Endothelial cell of umbilical vein (primary cell): ENCODE measurements at regions not wholly inside any gene's neighbourhood (a gene's known extent, or its start where the extent isn't known, plus 50 kb on each side); places are given as distances from the start of the nearest gene placed in this dataset.

ENCODE experiments used
- BruUV-seq: library from RNA; stranded (reverse); fragments of 400-500 nt; replicated peaks from 2 replicates; lab custom pipeline; 2021; lab: Mats Ljungman, UMichigan
- CTCF ChIA-PET: fragments of 300-600, 350-600 bp; sonication (Branson Sonifier 250); formaldehyde crosslinking; loops from one replicate; lab custom pipeline; 2021; ENCODE audit warnings: antibody characterized with exemption, inconsistent platforms; lab: Charles Lee
- POLR2A ChIA-PET: fragments of 300-600, 350-600 bp; sonication (Branson Sonifier 250); formaldehyde crosslinking; loops from one replicate; lab custom pipeline; 2021; ENCODE audit warnings: antibody characterized with exemption, inconsistent platforms; lab: Charles Lee
- DNase-seq: peaks from one replicate; pipeline ENCODE4 v3.0.0-alpha.2; 2011; ENCODE audit warnings: low read depth, low spot score
- FAIRE-seq: peaks from 2 replicates; lab custom pipeline; 2011; peaks lifted over from hg19 to GRCh38; lab: Jason Lieb, UNC
- H2AFZ ChIP-seq: 2 replicates; pipeline ENCODE4 v1.6.0; 2012; ENCODE audit warnings: low read depth, low read length, control low read depth, inconsistent platforms
- H3K27ac ChIP-seq: 2 replicates; pipeline ENCODE4 v1.5.1; 2011; ENCODE audit warnings: low read depth, mild to moderate bottlenecking, control low read depth, low read length, moderate library complexity; ENCODE audit not compliant: insufficient read depth
- H3K27me3 ChIP-seq, 2 experiments: 2 replicates each; pipeline versions ENCODE4 v1.6.0 to v1.6.1; 2011; ENCODE audit warnings: low read length in 2 of 2, mixed read lengths in 1 of 2; ENCODE audit not compliant: control insufficient read depth in 2 of 2, insufficient read depth in 2 of 2
- H3K36me3 ChIP-seq, 2 experiments: 2 replicates in 1 of 2; 3 replicates in 1 of 2; pipeline ENCODE4 v1.5.1; 2011; ENCODE audit warnings: low read length in 2 of 2, mild to moderate bottlenecking in 1 of 2, moderate library complexity in 1 of 2; ENCODE audit not compliant: control insufficient read depth in 2 of 2, insufficient read depth in 2 of 2; ENCODE audit errors: extremely low read depth in 1 of 2
- H3K4me1 ChIP-seq: 3 replicates; pipeline ENCODE4 v1.5.1; 2011; ENCODE audit warnings: mild to moderate bottlenecking, low read length; ENCODE audit not compliant: control insufficient read depth, insufficient read depth; ENCODE audit errors: extremely low read depth
- H3K4me2 ChIP-seq: 2 replicates; pipeline ENCODE4 v1.6.1; 2011; ENCODE audit warnings: low read length, control low read depth, mixed read lengths; ENCODE audit not compliant: insufficient read depth
- H3K4me3 ChIP-seq, 3 experiments: fragments of 200-600 bp in 1 of 3; sonication (generic), shearing (Covaris generic) in 1 of 3; replicated peaks in 1 of 3; 2 replicates each; pipeline ENCODE4 v1.5.1; 2011 to 2016; ENCODE audit warnings: control low read depth in 3 of 3, low read length in 3 of 3, mild to moderate bottlenecking in 2 of 3, inconsistent platforms in 1 of 3, low read depth in 1 of 3, moderate library complexity in 1 of 3; ENCODE audit not compliant: insufficient read depth in 1 of 3
- H3K79me2 ChIP-seq: 2 replicates; pipeline ENCODE4 v1.6.0; 2012; ENCODE audit warnings: low read length, inconsistent platforms; ENCODE audit not compliant: control insufficient read depth, insufficient read depth
- H3K9ac ChIP-seq: replicated peaks from 2 replicates; pipeline ENCODE3; 2011; ENCODE audit warnings: low read length, control low read depth; ENCODE audit not compliant: insufficient read depth; ENCODE audit errors: extremely low read depth
- H3K9me1 ChIP-seq: replicated peaks from 3 replicates; pipeline ENCODE4 v1.6.0; 2011; ENCODE audit warnings: mild to moderate bottlenecking, low read length; ENCODE audit not compliant: control insufficient read depth, insufficient read depth; ENCODE audit errors: extremely low read depth
- H3K9me3 ChIP-seq: replicated peaks from 2 replicates; pipeline ENCODE4 v1.5.1; 2012; ENCODE audit warnings: low read length, inconsistent platforms; ENCODE audit not compliant: control insufficient read depth, insufficient read depth
- H4K20me1 ChIP-seq: replicated peaks from 2 replicates; pipeline ENCODE3; 2011; ENCODE audit warnings: mild to moderate bottlenecking, low read length; ENCODE audit not compliant: control insufficient read depth, insufficient read depth; ENCODE audit errors: extremely low read depth
- CTCF ChIP-seq, 2 donors: IDR thresholded peaks; 1 replicate in 1 of 2; 2 replicates in 1 of 2; pipeline ENCODE4 v1.5.1; 2011; ENCODE audit warnings: low read length in 2 of 2, mild to moderate bottlenecking in 2 of 2, moderate library complexity in 2 of 2, control low read depth in 1 of 2, inconsistent platforms in 1 of 2, low read depth in 1 of 2; ENCODE audit not compliant: insufficient read depth in 1 of 2; ENCODE audit errors: extremely low read depth in 1 of 2
- EZH2 ChIP-seq: IDR thresholded peaks from 2 replicates; pipeline ENCODE4 v1.6.1; 2012; ENCODE audit warnings: borderline replicate concordance, low read depth, mild to moderate bottlenecking, moderate library complexity, low read length, inconsistent platforms; ENCODE audit not compliant: severe bottlenecking
- FOS ChIP-seq: IDR thresholded peaks from 2 replicates; pipeline ENCODE4 v1.6.1; 2011; ENCODE audit warnings: mild to moderate bottlenecking, low read length, moderate library complexity, borderline replicate concordance; ENCODE audit not compliant: insufficient read depth
- GATA2 ChIP-seq: IDR thresholded peaks from 2 replicates; pipeline ENCODE4 v1.7.0; 2011; ENCODE audit warnings: low read depth, mild to moderate bottlenecking, moderate library complexity, mixed read lengths, low read length; ENCODE audit not compliant: insufficient read length, insufficient read depth
- JUN ChIP-seq: IDR thresholded peaks from 2 replicates; pipeline ENCODE4 v1.6.1; 2011; ENCODE audit warnings: borderline replicate concordance, low read depth; ENCODE audit not compliant: insufficient read length, insufficient read depth
- MAX ChIP-seq: IDR thresholded peaks from 2 replicates; pipeline ENCODE4 v1.6.1; 2011; ENCODE audit not compliant: insufficient read depth, insufficient read length
- MYC ChIP-seq: IDR thresholded peaks from one replicate; pipeline ENCODE4 v1.6.1; 2011; ENCODE audit warnings: mild to moderate bottlenecking, low read depth, low read length
- POLR2A ChIP-seq: IDR thresholded peaks from 2 replicates; pipeline ENCODE4 v1.6.1; 2012; ENCODE audit warnings: low read depth, mild to moderate bottlenecking, control low read depth, low read length
- POLR2AphosphoS5 ChIP-seq: IDR thresholded peaks from 2 replicates; pipeline ENCODE4 v1.6.1; 2012; ENCODE audit warnings: low read depth, mild to moderate bottlenecking, control low read depth, low read length, moderate library complexity; ENCODE audit not compliant: insufficient read depth
- dilution Hi-C: fragments of 300-500 bp; cut with MboI; formaldehyde crosslinking; loops from one replicate; pipeline ENCODE4 v1.15.0; 2019; ENCODE audit warnings: low sequenced_read_pairs; ENCODE audit not compliant: extremely low pct_ligation_motif_present
- intact Hi-C: fragments of 100-400 bp; cut with micrococcal nuclease; formaldehyde crosslinking; loops from one replicate; pipeline ENCODE4 v1.10.0; 2022

GRCh38 chr7:112864380-112864779 lies 74.2 kb upstream of the TMEM168 start:
- DNase-seq (no peak), FAIRE-seq (no peak)
- Histone ChIP-seq H3K36me3 (no peaks in the 10 kb centered on the region), H3K79me2 (no peaks in the 10 kb centered on the region), H4K20me1 (no peaks in the 10 kb centered on the region), H3K9ac (no peak overlapping the region), H3K4me2 (no peak overlapping the region), H3K9me3 (no peaks in the 10 kb centered on the region), H3K27ac (no peak overlapping the region), H3K27me3 (no peaks in the 10 kb centered on the region), H3K9me1 (no peaks in the 10 kb centered on the region), H2AFZ (no peak overlapping the region), H3K4me1 (no peaks in the 10 kb centered on the region), H3K4me3 (no peak overlapping the region)
- dilution Hi-C loops = no loop called here
- TF ChIP-seq MYC = no peak
- TF ChIP-seq JUN = no peak
- no peak for TF ChIP-seq CTCF (IDR thresholded peaks at IDR 0.05; ENCODE audit: extremely low read depth in 1 of 2, insufficient read depth in 1 of 2, low read depth in 1 of 2, low read length in 2 of 2)
- no peak for TF ChIP-seq MAX
- no peak for TF ChIP-seq EZH2
- TF ChIP-seq FOS = no peak
- no peak for TF ChIP-seq POLR2A
- TF ChIP-seq GATA2 = no peak
- no peak for TF ChIP-seq POLR2AphosphoS5
- intact Hi-C loops = no loop called here
- CTCF ChIA-PET = no interaction called here
- POLR2A ChIA-PET = no interaction called here
- no TSS peak for BruUV-seq
